ENCODE measurements at regions not wholly inside any gene's neighbourhood (a gene's known extent, or its start where the extent isn't known, plus 50 kb on each side); places are given as distances from the start of the nearest gene placed in this dataset.

GRCh38 chrX:40479777-40480318 lies 100.9 kb upstream of the ATP6AP2 start:
- no peak for DNase-seq (ENCODE audit: low read depth)
- no peak for TF ChIP-seq CTCF (IDR thresholded peaks at IDR 0.05; ENCODE audit: low read length, missing control alignments)
- no peak overlapping the region for H3K4me3 ChIP-seq (replicated peaks; ENCODE audit: low read depth, low read length)

GRCh38 chrX:40478474-40479065 lies 102.2 kb upstream of the ATP6AP2 start:
- no peak for TF ChIP-seq CTCF (IDR thresholded peaks at IDR 0.05; ENCODE audit: low read length, missing control alignments)
- H3K4me3 ChIP-seq (replicated peaks; ENCODE audit: low read depth, low read length) = no peak overlapping the region
- no peak for DNase-seq (ENCODE audit: low read depth)

GRCh38 chrX:40476958-40477357 lies 103.8 kb upstream of the ATP6AP2 start:
- H3K4me3 ChIP-seq (replicated peaks; ENCODE audit: low read depth, low read length) = no peak overlapping the region
- no peak for TF ChIP-seq CTCF (IDR thresholded peaks at IDR 0.05; ENCODE audit: low read length, missing control alignments)
- DNase-seq (ENCODE audit: low read depth) = no peak

DNA sequence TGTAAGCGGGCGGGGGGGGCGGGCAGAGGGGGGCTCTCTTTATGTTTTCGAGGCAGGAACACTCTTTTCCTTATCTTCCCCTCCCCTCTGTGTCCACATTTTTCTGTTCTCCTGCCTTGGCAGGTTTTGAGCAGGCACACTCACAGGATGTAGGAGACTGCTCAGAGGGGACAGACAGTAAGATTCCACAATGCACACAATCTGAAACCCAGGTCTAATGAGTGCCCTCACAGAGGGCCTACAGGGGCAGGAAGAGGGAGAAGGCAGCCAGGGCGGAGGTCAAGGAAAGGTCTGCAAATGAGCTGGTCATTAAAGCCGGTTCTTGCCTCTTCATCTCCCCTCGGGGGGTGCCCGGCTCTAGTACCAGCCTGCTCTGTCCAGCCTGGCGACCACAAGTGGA lies 106.1 kb upstream of the ATP6AP2 start:
- TF ChIP-seq CTCF (IDR thresholded peaks at IDR 0.05; ENCODE audit: low read length, missing control alignments) = no peak
- H3K4me3 ChIP-seq (replicated peaks; ENCODE audit: low read depth, low read length) = no peak overlapping the region
- DNase-seq (ENCODE audit: low read depth) = no peak

DNA sequence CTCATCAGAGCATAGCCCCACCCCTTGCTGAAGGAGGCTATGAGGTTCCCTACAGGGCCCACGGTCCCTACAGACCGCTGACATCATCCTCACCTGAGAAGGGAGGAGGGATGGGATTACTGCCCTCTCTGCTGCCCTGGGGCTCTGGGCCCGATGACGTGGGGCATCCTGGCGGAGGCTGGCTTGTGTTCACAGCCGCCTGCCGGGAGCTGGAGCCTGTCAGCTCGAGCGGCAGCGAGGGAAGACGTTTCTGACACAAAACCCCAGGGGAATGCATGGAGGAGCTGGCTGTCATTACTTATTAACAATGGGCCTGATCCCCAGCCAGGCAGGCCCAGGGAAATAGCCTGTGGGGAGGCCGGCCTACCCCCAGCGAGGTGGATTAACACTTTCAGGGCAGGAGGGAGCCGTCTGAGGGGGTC lies 106.6 kb upstream of the ATP6AP2 start:
- TF ChIP-seq CTCF (IDR thresholded peaks at IDR 0.05; ENCODE audit: low read length, missing control alignments) = no peak
- H3K4me3 ChIP-seq (replicated peaks; ENCODE audit: low read depth, low read length) = no peak overlapping the region
- DNase-seq (ENCODE audit: low read depth) = peak; percentile 7

DNA sequence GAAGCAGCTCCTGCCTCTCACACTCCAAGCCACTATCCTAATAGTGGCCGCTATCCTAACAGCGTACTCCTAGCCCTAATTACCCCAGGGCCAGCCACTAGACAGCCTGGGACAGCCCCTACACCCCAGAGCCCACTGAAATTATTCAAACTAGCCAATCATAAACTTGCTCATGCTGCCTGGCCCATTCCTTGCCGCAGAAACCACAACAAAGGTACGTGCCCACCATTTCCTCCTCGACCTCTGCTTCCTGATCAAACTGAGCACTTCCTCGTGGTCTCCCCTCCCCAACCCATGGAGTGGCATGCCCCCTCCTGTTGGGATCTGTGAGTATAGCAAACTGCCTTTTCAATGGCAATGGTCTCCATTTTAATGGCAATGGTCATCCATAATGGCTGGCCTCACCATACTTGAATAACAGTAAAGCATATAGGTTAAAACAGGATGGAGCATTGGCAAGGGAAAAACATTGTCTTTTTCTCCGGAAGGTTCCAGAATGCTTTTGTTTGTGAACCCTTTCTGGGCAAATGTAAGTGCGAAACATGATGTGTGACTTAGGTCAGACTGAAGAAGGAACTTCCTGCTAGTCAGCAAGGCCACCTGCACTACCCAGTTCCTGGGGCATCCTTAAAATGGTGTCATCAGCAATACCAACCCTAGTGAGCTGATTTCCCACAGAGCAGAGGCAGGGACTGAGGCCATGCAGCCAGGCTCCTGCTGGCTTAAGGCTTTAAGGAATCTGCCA lies 107.1 kb upstream of the ATP6AP2 start:
- no peak overlapping the region for H3K4me3 ChIP-seq (replicated peaks; ENCODE audit: low read depth, low read length)
- TF ChIP-seq CTCF (IDR thresholded peaks at IDR 0.05; ENCODE audit: low read length, missing control alignments) = no peak
- DNase-seq (ENCODE audit: low read depth) = no peak

Data from fibroblast of pulmonary artery (primary cell).